ENCODE measurements at regions not wholly inside any gene's neighbourhood (a gene's known extent, or its start where the extent isn't known, plus 50 kb on each side); places are given as distances from the start of the nearest gene placed in this dataset.

DNA sequence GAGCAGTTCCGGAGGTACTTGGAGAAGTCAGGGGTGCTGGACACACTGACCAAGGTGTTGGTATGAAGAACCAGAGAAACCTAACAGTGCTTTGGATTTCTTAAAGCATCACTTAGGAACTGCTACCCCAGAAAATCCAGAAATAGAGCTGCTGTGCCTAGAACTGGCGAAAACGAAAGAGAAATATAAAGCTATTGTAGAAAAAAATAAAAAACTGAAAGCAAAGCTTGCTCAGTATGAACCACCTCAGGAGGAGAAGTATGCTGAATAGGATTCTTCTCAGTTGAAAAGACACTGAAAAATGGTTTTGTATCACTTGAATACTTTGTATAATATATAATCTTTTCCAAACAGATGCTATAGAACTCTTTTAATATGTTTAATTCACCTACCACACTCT lies 106.3 kb upstream of the PMFBP1 start:
- DNase-seq (ENCODE audit: low read depth in 2 of 2): no peak

DNA sequence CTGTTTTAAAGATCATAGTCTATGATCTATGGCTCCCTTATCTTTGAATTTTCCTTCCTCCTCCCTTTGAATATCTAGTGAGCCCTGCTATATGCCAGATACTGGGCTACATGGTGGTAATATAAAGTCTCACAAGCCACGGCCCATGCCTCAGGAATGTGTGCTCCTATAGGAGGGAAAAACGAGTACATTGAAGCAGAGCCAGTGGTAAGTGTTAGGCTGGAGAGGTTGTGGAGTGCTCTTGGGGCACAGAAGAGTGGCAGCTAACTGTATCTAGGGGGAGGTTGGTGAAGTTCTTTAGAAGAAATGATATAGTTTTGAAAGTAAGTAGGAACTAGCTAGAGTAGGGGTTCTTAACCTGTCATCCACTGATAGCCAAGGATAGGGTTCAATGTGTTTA lies 105.8 kb upstream of the PMFBP1 start:
- no peak for DNase-seq (ENCODE audit: low read depth in 2 of 2)

DNA sequence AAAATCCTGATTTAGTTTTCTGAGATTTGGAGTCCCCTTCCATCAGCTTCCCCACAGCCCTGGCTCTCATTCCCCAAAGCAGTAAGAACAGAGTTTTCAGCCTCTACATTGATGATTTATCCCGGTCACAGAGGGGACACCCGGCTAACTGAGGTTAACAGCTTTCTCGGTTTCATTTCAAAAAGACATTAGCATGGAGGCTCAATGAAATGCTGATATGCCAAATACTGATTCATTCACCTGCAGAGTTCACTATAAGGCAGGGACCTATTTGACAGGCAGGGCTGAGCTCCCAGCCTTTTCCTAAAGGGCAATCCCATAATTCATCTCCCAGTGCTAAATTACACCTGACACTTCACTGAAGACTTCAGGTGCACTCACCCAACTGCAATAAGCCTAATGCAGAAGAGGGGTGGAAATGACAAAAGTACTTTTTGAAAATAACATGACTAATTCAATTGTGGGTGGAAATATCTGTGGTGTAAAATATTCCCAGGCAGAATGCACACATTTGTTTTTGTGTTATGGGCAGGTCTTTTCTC lies 99.8 kb upstream of the PMFBP1 start:
- DNase-seq (ENCODE audit: low read depth in 2 of 2): no peak

DNA sequence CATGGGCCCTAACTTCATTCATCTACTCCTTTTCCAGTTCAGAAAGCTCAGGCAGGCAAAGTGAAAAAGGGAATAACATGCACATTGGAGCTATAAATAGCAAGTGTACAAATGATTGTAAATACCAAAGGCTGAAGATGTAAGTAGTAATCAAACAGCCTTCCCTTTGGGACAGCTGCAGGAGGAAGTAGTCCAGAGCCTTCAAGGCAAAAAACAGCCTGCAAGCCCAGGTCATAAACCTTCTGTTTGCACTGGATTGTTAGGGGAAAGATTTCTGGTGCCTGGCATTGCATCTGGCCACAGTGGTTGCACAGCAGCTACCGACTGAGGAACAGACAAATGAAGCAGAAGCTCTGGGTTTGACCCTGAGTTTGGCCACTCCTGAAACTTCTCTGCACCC lies 98.6 kb upstream of the PMFBP1 start:
- no peak for DNase-seq (ENCODE audit: low read depth in 2 of 2)

DNA sequence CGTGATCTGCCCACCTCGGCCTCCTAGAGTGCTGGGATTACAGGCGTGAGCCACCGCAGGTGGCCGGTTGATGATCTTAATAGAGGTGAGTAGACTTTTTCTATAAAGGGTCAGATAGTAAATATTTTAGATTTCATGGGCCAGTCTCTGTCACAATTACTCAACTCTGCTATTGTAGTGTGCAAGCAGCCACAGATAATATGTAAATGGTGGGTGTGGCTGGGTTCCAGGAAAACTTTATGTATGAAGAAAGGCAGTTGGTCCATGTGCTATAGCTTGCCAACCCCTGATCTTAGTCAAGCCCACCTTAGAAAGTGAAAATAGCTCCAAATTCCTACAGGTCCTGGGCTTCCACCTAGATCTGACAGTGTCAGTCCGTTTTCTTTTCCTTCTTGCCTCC lies 94.9 kb upstream of the PMFBP1 start:
- DNase-seq (ENCODE audit: low read depth in 2 of 2): no peak

DNA sequence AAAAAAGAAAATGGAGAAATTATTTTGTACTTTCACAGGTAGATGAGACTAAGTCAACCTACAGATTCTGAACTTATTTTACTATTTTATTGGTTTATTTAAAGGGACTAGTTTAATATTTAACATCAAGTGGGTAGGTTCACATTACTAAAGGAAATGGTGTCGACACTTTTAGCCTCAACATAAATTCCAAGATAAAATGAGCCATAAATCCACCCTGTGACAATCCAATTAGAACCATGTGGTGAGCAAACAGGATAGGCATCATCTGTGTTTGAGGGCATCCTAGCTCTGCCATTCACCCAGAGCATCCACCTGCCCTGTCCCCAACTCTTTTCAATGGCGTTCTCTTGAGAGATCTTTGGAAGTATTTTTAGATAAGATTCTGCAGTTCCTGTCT lies 92.8 kb upstream of the PMFBP1 start:
- DNase-seq (ENCODE audit: low read depth in 2 of 2): no peak

DNA sequence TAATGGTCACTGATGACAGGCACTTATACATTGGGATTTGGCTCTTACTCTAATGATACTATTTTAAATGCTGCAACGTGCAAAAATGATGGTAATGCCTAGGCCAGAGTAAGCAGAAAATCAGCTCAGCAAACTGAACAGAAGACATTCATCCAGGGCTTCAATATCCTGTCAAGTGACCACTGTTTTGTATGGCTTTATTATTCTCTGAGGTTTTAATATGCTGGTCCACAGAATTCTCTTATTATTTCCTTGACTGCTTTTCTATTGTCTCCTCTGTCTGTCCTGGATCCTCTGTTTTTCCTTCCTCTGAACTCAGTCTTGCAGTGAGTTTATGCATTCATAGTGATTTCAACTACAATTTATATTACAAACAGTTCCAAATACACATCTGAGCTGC lies 90.8 kb upstream of the PMFBP1 start:
- no peak for DNase-seq (ENCODE audit: low read depth in 2 of 2)

DNA sequence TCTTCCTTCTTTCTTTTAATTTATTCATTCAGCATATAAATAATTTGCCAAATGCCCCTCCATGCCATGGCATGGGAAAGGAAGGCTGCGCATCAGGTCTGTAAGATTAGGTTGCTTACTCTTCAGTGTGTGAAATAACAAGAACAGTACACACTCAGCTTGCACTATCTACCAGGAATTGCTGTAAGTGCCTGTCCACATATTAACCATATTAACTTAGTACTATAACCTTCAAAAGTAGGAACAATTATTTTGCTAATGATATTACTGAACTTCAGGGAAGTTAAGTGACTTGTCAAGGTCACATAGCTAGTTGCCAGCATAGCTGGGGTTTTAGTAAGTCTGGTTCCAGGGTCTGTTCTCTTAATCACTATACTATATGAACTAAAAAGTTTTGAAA lies 89.2 kb upstream of the PMFBP1 start:
- DNase-seq (ENCODE audit: low read depth in 2 of 2): no peak

DNA sequence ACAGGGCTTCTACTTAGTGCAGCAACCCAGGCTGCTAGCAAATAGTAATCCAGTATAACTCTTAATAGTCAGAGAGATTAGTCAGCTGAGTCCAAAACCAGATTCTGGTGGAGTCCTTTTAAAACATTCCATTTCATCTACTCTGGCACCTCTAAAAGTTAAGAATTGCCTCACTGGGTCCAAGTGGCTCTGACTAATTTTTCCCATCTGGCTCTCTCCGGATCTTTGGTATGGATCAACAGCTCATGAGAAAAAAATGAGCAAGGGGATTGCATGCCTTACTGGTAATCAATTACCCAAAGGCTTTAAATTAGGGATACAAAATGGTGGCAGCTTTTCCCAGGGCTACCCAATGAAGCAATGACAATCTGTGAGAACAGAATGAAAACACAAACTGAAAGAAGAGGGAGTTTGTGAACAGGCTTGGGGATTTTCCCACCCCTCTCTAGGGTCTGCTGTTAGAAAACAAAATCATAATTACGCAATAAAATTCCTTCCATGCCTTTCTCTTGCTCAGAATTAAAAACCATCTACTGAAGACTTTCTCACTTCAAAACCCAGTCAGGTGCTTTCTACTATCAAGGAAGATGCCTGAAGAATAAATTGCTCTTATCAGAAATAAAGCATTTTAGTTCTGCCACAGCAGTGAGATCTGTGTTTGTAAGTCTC lies 84.6 kb upstream of the PMFBP1 start:
- no peak for DNase-seq (ENCODE audit: low read depth in 2 of 2)

DNA sequence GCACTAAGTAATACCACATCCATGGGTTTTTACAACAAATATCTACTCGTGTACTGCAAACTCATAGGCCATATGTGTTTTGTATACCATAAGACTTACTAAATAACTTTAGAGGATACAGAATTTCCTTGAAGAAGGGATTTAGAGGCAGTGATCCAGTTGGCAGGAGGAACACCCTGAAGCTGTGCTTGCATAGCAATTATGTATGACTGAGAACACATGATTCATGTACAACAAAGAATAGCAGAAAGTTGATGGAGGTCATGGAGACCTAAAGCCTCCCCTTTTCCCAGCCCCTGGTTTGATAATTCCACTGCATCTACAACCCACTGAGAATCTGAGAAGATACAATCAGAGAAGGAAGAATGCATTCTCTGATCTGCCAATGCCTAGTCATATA lies 83.8 kb upstream of the PMFBP1 start:
- DNase-seq (ENCODE audit: low read depth in 2 of 2): no peak

DNA sequence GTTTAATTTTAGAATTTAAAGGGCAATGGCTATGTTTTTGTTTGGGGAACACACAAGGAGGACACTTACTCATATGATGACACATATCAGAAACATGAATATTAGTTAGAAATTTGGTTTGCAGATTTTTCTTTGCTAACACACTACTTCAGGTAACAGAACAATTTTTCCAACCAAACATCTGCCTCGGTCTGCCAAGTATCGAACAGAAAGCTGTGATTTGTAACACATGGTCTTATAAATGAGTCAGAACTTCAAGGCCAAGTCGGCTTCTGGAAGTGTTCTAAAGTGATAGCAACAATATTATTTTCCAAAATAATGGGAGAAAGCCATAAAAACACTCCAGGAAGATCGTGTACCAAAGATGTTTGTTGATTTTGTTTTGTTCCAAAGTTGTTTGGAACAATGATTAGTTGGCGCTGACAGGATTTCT lies 75.9 kb upstream of the PMFBP1 start:
- no peak for DNase-seq (ENCODE audit: low read depth in 2 of 2)

DNA sequence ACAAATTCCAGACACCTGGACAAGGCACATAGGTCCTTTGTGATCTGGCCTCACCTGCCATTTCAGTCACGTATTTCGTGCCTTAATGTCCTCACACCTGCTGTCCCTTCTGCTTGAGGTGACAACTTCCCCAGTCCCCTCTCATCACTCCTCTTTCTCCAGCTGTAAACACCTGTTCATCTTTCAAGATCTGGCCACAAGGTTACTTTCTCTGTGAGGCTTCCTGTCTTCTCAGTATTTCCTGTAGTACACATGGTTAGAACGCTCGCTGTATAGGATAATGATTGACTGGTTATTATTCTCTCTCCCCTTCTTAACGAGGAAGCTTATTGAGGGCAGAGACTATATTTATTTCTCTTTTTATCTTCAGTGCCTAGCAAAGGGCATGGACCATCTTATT lies 74.5 kb upstream of the PMFBP1 start:
- DNase-seq (ENCODE audit: low read depth in 2 of 2): no peak

DNA sequence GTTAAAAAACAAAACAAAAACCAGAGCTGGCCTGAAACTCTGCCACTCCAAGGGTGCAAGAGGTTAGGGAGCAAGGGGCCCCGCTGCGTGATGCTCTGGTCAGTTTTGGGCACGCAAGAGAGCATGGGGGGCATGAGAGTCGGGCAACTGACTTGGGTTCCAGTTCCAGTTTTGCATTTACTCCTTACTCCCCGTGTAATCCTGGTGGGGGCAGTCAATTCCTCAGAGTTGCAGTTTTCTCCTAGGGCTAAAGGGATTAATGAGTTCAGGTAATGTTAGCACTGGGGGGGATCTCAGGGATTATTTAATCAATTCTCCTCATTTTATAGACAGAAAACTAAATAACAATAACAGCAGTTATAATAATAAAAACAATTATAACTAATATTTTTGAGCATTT lies 72.9 kb upstream of the PMFBP1 start:
- DNase-seq (ENCODE audit: low read depth in 2 of 2): no peak

DNA sequence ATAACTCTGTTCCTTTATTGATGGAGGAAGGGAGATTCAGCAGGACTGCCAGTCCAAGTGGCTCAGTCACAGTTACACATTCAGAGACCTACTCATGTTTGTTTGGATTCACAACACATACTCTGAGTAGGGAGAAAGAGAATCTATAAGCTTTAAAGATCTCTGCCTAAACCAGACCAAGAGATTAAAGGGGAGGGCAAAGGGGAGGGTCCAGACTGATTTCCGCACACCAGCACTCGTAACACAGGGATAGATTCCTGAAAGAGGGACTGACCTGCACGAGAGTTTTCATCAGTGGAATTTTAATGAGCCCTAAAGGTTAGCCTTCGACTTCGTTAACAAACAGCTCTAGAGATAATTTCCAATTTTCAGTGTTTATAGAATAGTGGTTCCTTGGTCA lies 71.7 kb upstream of the PMFBP1 start:
- DNase-seq (ENCODE audit: low read depth in 2 of 2): no peak

DNA sequence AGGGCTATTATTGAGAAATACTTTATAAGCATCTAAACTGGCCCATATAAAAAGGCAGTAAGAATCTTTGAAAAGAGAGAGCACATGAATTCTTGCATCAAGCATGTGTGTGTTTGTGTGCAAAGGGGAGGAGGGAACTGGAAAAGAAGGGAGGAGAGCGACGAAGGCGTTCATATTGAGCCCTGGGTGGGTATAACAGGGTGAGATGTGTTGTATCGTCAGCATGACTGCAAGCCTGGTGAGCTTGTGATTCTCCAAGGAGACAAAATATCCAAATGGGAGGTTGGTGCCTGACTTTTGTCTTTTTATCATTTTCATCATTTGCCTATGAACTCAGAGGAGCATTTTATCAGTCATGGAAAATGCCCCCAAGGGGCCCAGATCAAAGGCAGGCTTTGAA lies 70.8 kb upstream of the PMFBP1 start:
- DNase-seq (ENCODE audit: low read depth in 2 of 2): no peak

DNA sequence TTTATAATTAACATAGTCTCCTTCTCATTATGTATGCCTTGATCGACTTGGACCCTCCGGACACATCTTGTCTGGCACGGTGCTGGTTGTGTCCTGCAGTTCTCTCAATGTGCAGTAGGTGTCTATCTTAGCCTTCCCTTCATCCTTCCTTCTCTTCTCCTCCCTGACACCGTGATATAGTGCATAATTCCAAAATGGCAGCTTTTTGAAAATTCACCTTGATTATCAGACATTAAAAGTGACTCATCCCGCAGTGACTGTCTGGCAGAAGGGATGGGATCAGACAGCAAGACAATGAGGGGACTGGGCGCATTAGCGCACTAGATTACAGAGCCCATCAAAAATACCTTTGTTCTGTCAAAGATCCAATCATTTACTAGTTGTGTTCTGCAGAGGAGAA lies 70.0 kb upstream of the PMFBP1 start:
- DNase-seq (ENCODE audit: low read depth in 2 of 2): no peak

DNA sequence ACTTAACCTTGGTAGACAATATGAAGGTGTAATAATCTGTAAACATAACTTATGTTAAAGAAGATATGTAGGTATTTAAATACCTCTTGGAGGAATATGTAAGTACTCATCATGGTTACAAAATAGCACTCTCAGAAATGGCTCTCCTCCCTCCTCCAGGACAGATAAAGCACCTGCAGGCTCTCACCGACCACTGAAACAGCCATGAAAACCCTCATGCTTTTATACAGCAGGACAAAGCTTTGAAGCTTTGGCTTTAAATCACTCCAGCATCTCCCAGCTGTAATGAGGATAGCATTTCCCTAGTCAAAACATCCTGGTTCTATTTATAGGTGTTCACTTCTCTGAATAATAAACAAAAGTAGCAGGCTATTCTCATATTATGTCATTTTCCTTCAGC lies 69.1 kb upstream of the PMFBP1 start:
- no peak for DNase-seq (ENCODE audit: low read depth in 2 of 2)

DNA sequence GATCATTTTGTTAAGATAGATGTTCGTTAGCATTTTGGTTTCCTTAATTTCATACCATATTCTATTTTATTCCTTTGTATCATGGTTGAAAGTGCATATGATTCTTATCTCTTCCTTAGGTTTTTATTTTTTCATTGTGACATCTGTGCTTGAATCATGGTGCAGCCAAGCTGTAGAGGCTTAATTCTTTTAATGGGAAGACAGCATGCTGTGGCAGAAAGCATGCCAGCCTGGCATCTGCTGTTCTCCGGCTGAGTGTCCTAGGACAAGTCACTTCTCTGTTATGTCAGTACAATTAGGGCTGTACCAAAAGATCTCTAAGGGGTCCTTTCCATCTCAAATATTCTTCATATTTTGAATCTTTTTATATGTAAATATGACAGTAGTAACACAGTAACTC lies 68.5 kb upstream of the PMFBP1 start:
- DNase-seq (ENCODE audit: low read depth in 2 of 2): no peak

DNA sequence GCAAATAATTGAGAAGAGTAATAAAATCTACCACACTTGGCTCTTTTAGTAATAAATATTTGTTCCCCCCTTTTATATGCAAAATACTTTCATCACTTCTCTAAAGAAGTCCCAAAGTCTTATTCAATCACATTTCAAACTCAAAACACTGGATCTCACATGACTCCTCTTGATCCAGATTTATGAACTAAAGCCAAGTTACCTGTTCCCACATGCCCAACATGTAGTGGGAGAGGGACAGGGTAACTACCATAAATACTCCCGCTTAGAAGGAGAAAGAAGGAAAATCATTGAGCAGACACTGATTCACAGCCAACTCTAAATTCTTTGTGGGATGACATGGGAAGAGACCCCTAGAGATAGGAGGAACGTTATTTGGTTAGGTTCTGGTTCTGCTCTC lies 64.9 kb upstream of the PMFBP1 start:
- DNase-seq (ENCODE audit: low read depth in 2 of 2): no peak

DNA sequence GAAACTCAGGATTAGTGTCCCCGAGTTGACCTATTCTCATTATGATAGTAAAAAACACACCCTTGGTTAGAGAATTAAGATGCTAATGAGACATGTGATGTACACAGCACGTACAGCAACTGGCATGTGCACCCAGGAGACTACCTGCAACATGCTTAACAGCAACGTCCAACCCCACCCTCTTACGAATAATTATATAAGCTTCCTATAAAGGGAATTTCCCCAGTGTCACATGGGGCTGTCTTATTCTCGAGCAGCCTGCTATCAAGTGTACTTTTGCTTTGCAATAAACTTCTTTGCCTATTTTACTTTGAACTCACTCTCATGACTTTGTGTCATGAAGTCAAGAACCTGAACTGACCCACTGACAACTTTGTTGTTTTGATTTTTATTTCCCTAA lies 62.4 kb upstream of the PMFBP1 start:
- no peak for DNase-seq (ENCODE audit: low read depth in 2 of 2)

DNA sequence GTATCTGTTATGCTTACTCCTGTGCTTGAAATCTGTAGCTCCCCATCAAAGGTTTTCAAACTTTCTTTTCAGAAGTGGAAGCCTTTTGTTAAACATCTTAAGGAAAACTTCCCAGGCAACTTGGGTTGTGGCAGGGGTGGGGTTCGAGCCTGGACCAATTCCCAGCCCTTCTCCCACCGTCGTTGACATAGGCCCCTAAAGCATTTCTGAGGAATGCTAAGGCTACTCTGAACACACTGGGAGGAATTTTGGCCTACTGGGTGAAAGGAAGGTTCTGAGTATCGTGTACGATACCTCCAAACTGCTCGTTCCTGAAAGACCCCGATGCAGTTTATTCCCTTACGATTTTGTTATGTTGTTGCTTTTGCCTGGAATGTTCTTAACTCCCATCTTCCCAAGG lies 56.1 kb upstream of the PMFBP1 start:
- no peak for DNase-seq (ENCODE audit: low read depth in 2 of 2)

DNA sequence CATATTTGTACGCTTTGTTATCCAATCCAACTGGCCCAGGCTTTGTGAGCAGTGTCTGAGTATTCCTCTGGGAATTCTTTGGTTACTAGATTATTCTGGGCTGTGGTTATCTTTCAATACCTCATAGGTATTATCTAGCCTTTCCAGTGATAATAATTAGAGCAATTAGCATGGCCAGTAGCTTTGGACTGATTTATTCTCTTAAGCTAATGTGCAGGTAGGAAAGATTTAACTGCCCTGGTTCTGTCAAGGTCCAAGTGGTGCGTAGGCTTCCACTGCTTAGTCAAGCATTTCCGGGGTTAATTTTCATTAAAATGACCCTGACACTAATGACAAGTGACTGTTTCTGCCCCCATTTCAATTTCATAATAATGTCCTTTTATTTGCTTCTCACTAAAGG lies 54.2 kb upstream of the PMFBP1 start:
- no peak for DNase-seq (ENCODE audit: low read depth in 2 of 2)

DNA sequence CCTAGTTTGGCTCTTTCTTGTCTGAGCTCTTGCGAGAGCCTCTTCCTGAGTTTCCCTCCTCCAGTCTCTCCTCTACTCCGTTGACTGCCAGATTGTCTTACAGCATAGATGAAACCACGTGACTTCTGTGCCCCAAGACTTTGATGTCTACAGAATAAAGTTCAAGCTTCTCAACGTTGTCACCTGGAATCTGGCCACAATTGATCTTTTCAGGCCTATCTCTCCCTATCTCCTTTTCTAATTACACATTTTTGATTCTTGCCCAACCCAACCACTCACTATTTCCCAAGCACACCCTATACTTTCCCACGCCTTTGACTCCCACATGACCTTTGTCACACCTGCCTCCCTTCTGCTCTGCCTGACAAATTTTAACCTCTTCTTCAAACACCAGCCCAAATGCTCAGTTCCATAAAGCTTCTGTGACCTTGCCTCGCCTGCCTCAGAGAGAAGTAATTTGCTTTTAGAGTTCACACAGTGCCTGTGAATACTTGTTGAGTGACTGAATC lies 52.4 kb upstream of the PMFBP1 start:
- DNase-seq (ENCODE audit: low read depth in 2 of 2): no peak

DNA sequence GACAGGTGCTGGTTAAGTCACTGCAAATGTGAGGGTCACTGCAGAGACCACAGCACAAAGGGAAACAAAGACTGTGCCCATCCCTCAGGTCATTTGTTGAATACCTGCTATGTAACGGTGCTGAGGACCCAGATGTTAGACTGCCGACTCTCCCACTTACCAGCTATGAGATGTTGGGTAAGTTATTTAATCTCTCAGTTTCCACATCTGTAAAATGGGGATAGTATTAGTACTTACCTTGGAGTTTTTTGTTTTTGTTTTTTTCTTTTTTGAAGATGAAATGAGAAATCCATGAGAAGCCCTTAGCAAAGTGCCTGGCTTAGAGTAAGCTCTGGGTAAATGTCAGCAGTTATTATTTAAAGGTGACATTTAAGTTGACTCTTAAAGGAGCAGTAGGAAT lies 50.5 kb upstream of the PMFBP1 start:
- DNase-seq (ENCODE audit: low read depth in 2 of 2): no peak

All from stimulated activated CD4-positive, alpha-beta T cell treated with anti-CD3 and anti-CD28 coated beads, Interleukin-1b, Interleukin-23, amount 100 ng/mL, for 1 hour (primary cell).